ENCODE measurements at regions not wholly inside any gene's neighbourhood (a gene's known extent, or its start where the extent isn't known, plus 50 kb on each side); places are given as distances from the start of the nearest gene placed in this dataset.
"Not testable (repeated sequence)": the region's sequence is repeated elsewhere in the genome, so short reads cannot be mapped to it uniquely, and the experiment has no call there.

- DNase-seq, result no peak
Observed at GRCh38 chr14:53386362-53386761, 233.2 kb upstream of the DDHD1 start.

GRCh38 chr14:53384536-53384935 lies 231.4 kb upstream of the DDHD1 start:
- DNase-seq, result no peak

GRCh38 chr14:53384073-53384472 lies 230.9 kb upstream of the DDHD1 start:
- peak; percentile 1 for DNase-seq

GRCh38 chr14:53381895-53382294 lies 228.8 kb upstream of the DDHD1 start:
- DNase-seq, result no peak

- DNase-seq, result no peak
Observed at GRCh38 chr14:53380867-53381225, 227.7 kb upstream of the DDHD1 start.

- DNase-seq, result no peak
Observed at GRCh38 chr14:53380052-53380866, 227.1 kb upstream of the DDHD1 start.

GRCh38 chr14:53378142-53378541 lies 225.0 kb upstream of the DDHD1 start:
- DNase-seq, result no peak

- no peak for DNase-seq
Observed at GRCh38 chr14:53376064-53376463, 222.9 kb upstream of the DDHD1 start.

- DNase-seq, result no peak
Observed at GRCh38 chr14:53375599-53375998, 222.5 kb upstream of the DDHD1 start.

GRCh38 chr14:53368711-53369201 lies 215.6 kb upstream of the DDHD1 start:
- no peak for DNase-seq

- no peak for DNase-seq
Observed at GRCh38 chr14:53368066-53368465, 214.9 kb upstream of the DDHD1 start.

GRCh38 chr14:53367644-53368026 lies 214.5 kb upstream of the DDHD1 start:
- DNase-seq, result no peak

- DNase-seq, result no peak
Observed at GRCh38 chr14:53365486-53366130, 212.5 kb upstream of the DDHD1 start.

GRCh38 chr14:53362916-53363315 lies 209.8 kb upstream of the DDHD1 start:
- DNase-seq, result not testable (repeated sequence)

- no peak for DNase-seq
Observed at GRCh38 chr14:53360829-53361228, 207.7 kb upstream of the DDHD1 start.

GRCh38 chr14:53358166-53358565 lies 205.0 kb upstream of the DDHD1 start:
- no peak for DNase-seq

GRCh38 chr14:53356361-53357150 lies 203.4 kb upstream of the DDHD1 start:
- DNase-seq, result no peak

GRCh38 chr14:53355581-53356112 lies 202.5 kb upstream of the DDHD1 start:
- DNase-seq, result no peak

GRCh38 chr14:53354336-53354735 lies 201.2 kb upstream of the DDHD1 start:
- DNase-seq, result no peak

- no peak for DNase-seq
Observed at GRCh38 chr14:53350866-53351265, 197.7 kb upstream of the DDHD1 start.

GRCh38 chr14:53350429-53350828 lies 197.3 kb upstream of the DDHD1 start:
- DNase-seq, result no peak

- DNase-seq, result no peak
Observed at GRCh38 chr14:53346988-53347387, 193.9 kb upstream of the DDHD1 start.

- DNase-seq, result no peak
Observed at GRCh38 chr14:53341324-53341723, 188.2 kb upstream of the DDHD1 start.
